Mesenchymal stem cell (in vitro differentiated cells and primary cell): ENCODE measurements at regions not wholly inside any gene's neighbourhood (a gene's known extent, or its start where the extent isn't known, plus 50 kb on each side); places are given as distances from the start of the nearest gene placed in this dataset.

Source experiments
- DNase-seq: peaks from one replicate; pipeline ENCODE4 v3.0.0-alpha.2; 2013
- H2AFZ ChIP-seq: one replicate; pipeline ENCODE4 v1.6.1; 2013; ENCODE audit warnings: low read depth, mild to moderate bottlenecking, control low read depth, inconsistent platforms, low read length, moderate library complexity
- H2AK5ac ChIP-seq: 2 replicates; pipeline ENCODE4 v1.6.1; 2013; ENCODE audit warnings: low read length, moderate library complexity, mild to moderate bottlenecking, inconsistent platforms; ENCODE audit not compliant: severe bottlenecking
- H2BK120ac ChIP-seq: one replicate; pipeline ENCODE4 v1.6.1; 2013; ENCODE audit warnings: low read depth, mild to moderate bottlenecking, inconsistent platforms, low read length, moderate library complexity
- H2BK12ac ChIP-seq, 2 experiments: one replicate each; pipeline ENCODE4 v1.6.1; 2013; ENCODE audit warnings: inconsistent platforms in 2 of 2, low read length in 2 of 2, mild to moderate bottlenecking in 2 of 2, moderate library complexity in 2 of 2, control low read depth in 1 of 2
- H2BK15ac ChIP-seq: one replicate; pipeline ENCODE4 v1.6.1; 2013; ENCODE audit warnings: mild to moderate bottlenecking, low read depth, inconsistent platforms; ENCODE audit not compliant: poor library complexity, severe bottlenecking
- H2BK5ac ChIP-seq: 2 replicates; pipeline ENCODE4 v1.6.1; 2013; ENCODE audit warnings: low read depth, mild to moderate bottlenecking, low read length, control low read depth, inconsistent platforms; ENCODE audit not compliant: poor library complexity, severe bottlenecking
- H3K14ac ChIP-seq, 2 experiments: one replicate each; pipeline ENCODE4 v1.6.1; 2013; ENCODE audit warnings: inconsistent platforms in 2 of 2, low read length in 2 of 2, control low read depth in 1 of 2, mild to moderate bottlenecking in 1 of 2, moderate library complexity in 1 of 2
- H3K18ac ChIP-seq, 2 experiments: one replicate each; pipeline ENCODE4 v1.6.1; 2013; ENCODE audit warnings: inconsistent platforms in 2 of 2, low read length in 2 of 2, control low read depth in 1 of 2, low read depth in 1 of 2, mild to moderate bottlenecking in 1 of 2
- H3K23ac ChIP-seq, 2 experiments: one replicate each; pipeline ENCODE4 v1.6.1; 2013; ENCODE audit warnings: inconsistent platforms in 2 of 2, low read length in 2 of 2, mild to moderate bottlenecking in 2 of 2, moderate library complexity in 2 of 2, control low read depth in 1 of 2
- H3K27ac ChIP-seq: 2 replicates; pipeline ENCODE4 v1.5.1; 2013; ENCODE audit warnings: mild to moderate bottlenecking, moderate library complexity, low read length, control low read depth, inconsistent platforms; ENCODE audit not compliant: poor library complexity, severe bottlenecking
- H3K27me3 ChIP-seq, 2 experiments: 2 replicates each; pipeline versions ENCODE4 v1.6.1 to v1.7.0; 2013; ENCODE audit warnings: low read length in 2 of 2, mild to moderate bottlenecking in 2 of 2, moderate library complexity in 2 of 2, control low read depth in 1 of 2, inconsistent platforms in 1 of 2; ENCODE audit not compliant: control insufficient read depth in 1 of 2, insufficient read depth in 1 of 2
- H3K36me3 ChIP-seq, 2 experiments: 2 replicates each; pipeline versions ENCODE4 v1.6.1 to v1.7.0; 2013; ENCODE audit warnings: low read length in 2 of 2, control low read depth in 1 of 2, inconsistent platforms in 1 of 2, low read depth in 1 of 2, mild to moderate bottlenecking in 1 of 2; ENCODE audit not compliant: insufficient read depth in 2 of 2, control insufficient read depth in 1 of 2
- H3K4ac ChIP-seq, 2 experiments: one replicate each; pipeline ENCODE4 v1.6.1; 2013; ENCODE audit warnings: inconsistent platforms in 2 of 2, low read length in 2 of 2, mild to moderate bottlenecking in 2 of 2, moderate library complexity in 2 of 2, control low read depth in 1 of 2, low read depth in 1 of 2
- H3K4me1 ChIP-seq: 2 replicates; pipeline ENCODE4 v1.6.1; 2013; ENCODE audit warnings: low read depth, low read length, control low read depth; ENCODE audit not compliant: control insufficient read depth, insufficient read depth
- H3K4me2 ChIP-seq: 2 replicates; pipeline ENCODE4 v1.6.1; 2013; ENCODE audit warnings: low read length, mild to moderate bottlenecking, inconsistent platforms; ENCODE audit not compliant: poor library complexity, severe bottlenecking
- H3K4me3 ChIP-seq, 2 experiments: 2 replicates each; pipeline versions ENCODE4 v1.5.1 to v1.7.0; 2013; ENCODE audit warnings: low read length in 2 of 2, mild to moderate bottlenecking in 2 of 2, control low read depth in 1 of 2, low read depth in 1 of 2; ENCODE audit not compliant: insufficient read depth in 1 of 2
- H3K79me1 ChIP-seq: replicated peaks from 2 replicates; pipeline ENCODE4 v1.6.1; 2013; ENCODE audit warnings: mild to moderate bottlenecking, control low read depth, low read length, inconsistent platforms; ENCODE audit not compliant: poor library complexity, severe bottlenecking
- H3K9ac ChIP-seq: 2 replicates; pipeline ENCODE4 v1.7.0; 2013; ENCODE audit warnings: mild to moderate bottlenecking, low read length, moderate library complexity
- H3K9me3 ChIP-seq: 2 replicates; pipeline ENCODE4 v1.7.0; 2013; ENCODE audit warnings: mild to moderate bottlenecking, low read length; ENCODE audit not compliant: control insufficient read depth
- H4K8ac ChIP-seq: one replicate; pipeline ENCODE4 v1.6.1; 2013; ENCODE audit warnings: inconsistent platforms, mild to moderate bottlenecking, low read length, moderate library complexity
- H4K91ac ChIP-seq: one replicate; pipeline ENCODE4 v1.6.1; 2013; ENCODE audit warnings: mild to moderate bottlenecking, low read length, inconsistent platforms
- WGBS: methylation state at CpG from one replicate; pipeline ENCODE4 v1.1.7; 2013; ENCODE audit warnings: mixed read lengths; 5-methylcytosine and 5-hydroxymethylcytosine counted together

DNA sequence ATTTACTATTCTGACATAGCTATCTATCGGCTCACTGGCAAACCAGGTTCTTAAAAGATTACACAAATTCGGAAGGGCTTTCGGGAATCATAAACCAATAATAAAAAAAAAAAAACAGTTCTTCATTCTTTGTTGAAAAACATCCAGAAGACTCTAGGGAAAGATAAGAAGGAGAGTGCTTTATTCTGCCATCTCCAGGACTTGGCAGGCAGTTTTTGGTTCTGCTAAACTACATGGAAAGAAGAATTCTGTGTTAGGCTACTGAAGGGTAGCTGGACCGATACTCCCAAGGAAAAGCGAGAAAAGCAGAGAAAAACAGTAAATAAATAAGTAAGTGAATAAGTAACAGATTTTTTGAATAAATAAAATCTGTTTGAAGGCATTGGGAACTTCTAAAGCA lies 423.5 kb upstream of the KLF6 start:
- H2AK5ac ChIP-seq: no peak overlapping the region
- H2BK5ac ChIP-seq: no peak overlapping the region
- no peak for DNase-seq
- no peak overlapping the region for H3K23ac ChIP-seq
- H3K18ac ChIP-seq: no peak overlapping the region
- H3K9me3 ChIP-seq: no peaks in the 10 kb centered on the region
- no peak overlapping the region for H2BK120ac ChIP-seq
- no peak overlapping the region for H2BK15ac ChIP-seq
- H3K27me3 ChIP-seq: no peaks in the 10 kb centered on the region
- no peak overlapping the region for H4K91ac ChIP-seq
- H3K14ac ChIP-seq: no peak overlapping the region
- H4K8ac ChIP-seq: no peak overlapping the region
- no peak overlapping the region for H3K4ac ChIP-seq
- no peaks in the 10 kb centered on the region for H3K36me3 ChIP-seq
- 99% methylated on average over 3 of the region's 5 CpGs for WGBS
- no peak overlapping the region for H2BK12ac ChIP-seq
- H3K4me3 ChIP-seq: no peak overlapping the region
- no peak overlapping the region for H3K27ac ChIP-seq
- H2AFZ ChIP-seq: no peak overlapping the region
- H3K79me1 ChIP-seq: no peaks in the 10 kb centered on the region
- H3K4me2 ChIP-seq: no peak overlapping the region
- H3K4me1 ChIP-seq: no peaks in the 10 kb centered on the region
- H3K9ac ChIP-seq: peak overlapping the region; percentile 53

DNA sequence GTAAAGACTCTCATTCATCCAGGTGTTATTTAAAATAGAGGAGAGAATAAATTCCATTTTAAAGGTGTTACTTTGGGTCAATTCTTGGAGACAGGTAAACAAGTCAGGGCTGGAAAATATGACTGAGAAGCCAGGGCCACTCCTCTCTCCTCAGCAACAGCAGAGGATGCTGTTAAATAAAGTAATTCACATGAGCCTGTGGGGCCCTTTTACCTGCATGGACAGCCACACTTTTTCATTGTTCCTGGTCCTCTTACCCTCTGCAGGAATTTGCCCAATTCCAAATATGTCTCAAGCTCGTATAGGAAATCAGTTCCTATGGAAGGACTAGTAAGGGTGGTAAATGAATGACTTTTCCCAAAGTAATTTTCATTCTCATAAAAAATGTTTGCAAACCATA lies 420.1 kb upstream of the KLF6 start:
- Histone ChIP-seq H2BK120ac (no peak overlapping the region), H2BK5ac (no peak overlapping the region), H3K4me1 (no peaks in the 10 kb centered on the region), H2BK12ac (no peak overlapping the region), H3K9ac (no peak overlapping the region), H3K9me3 (no peaks in the 10 kb centered on the region), H3K79me1 (no peaks in the 10 kb centered on the region), H4K91ac (no peak overlapping the region), H2AK5ac (no peak overlapping the region), H2AFZ (no peak overlapping the region), H3K36me3 (no peaks in the 10 kb centered on the region), H4K8ac (no peak overlapping the region), H3K4me2 (no peak overlapping the region), H3K4me3 (no peak overlapping the region), H3K14ac (no peak overlapping the region), H3K27me3 (no peaks in the 10 kb centered on the region), H3K23ac (no peak overlapping the region), H2BK15ac (no peak overlapping the region), H3K4ac (no peak overlapping the region), H3K27ac (no peak overlapping the region), H3K18ac (no peak overlapping the region)
- DNase-seq: no peak
- no CpG with 5 or more reads among the region's 1 CpG for WGBS

- no peak overlapping the region for H3K27ac ChIP-seq
- no peak overlapping the region for H3K4ac ChIP-seq
- no peak overlapping the region for H2BK12ac ChIP-seq
- H3K14ac ChIP-seq: no peak overlapping the region
- H3K4me2 ChIP-seq: no peak overlapping the region
- H3K36me3 ChIP-seq: no peaks in the 10 kb centered on the region
- H3K18ac ChIP-seq: no peak overlapping the region
- no peak for DNase-seq
- no peak overlapping the region for H2AK5ac ChIP-seq
- WGBS: 91% methylated on average over 1 of the region's 1 CpG
- H2BK5ac ChIP-seq: no peak overlapping the region
- H3K4me1 ChIP-seq: no peaks in the 10 kb centered on the region
- H2AFZ ChIP-seq: no peak overlapping the region
- no peak overlapping the region for H4K8ac ChIP-seq
- H3K4me3 ChIP-seq: no peak overlapping the region
- no peak overlapping the region for H2BK15ac ChIP-seq
- H3K27me3 ChIP-seq: no peaks in the 10 kb centered on the region
- no peak overlapping the region for H3K9ac ChIP-seq
- no peak overlapping the region for H2BK120ac ChIP-seq
- H3K23ac ChIP-seq: no peak overlapping the region
- no peaks in the 10 kb centered on the region for H3K79me1 ChIP-seq
- no peaks in the 10 kb centered on the region for H3K9me3 ChIP-seq
- H4K91ac ChIP-seq: no peak overlapping the region
These were observed 417.9 kb upstream of the KLF6 start for GRCh38 chr10:4202938-4203337.

GRCh38 chr10:4201866-4202825 lies 417.1 kb upstream of the KLF6 start:
- Histone ChIP-seq H3K27me3 (no peaks in the 10 kb centered on the region), H2BK5ac (no peak overlapping the region), H2BK120ac (no peak overlapping the region), H4K8ac (no peak overlapping the region), H2BK15ac (no peak overlapping the region), H3K4me3 (no peak overlapping the region), H3K4me1 (no peaks in the 10 kb centered on the region), H3K18ac (no peak overlapping the region), H3K23ac (no peak overlapping the region), H3K9ac (no peak overlapping the region), H2AK5ac (no peak overlapping the region), H3K27ac (no peak overlapping the region), H3K14ac (no peak overlapping the region), H2BK12ac (no peak overlapping the region), H3K4ac (no peak overlapping the region), H3K36me3 (no peaks in the 10 kb centered on the region), H2AFZ (no peak overlapping the region), H3K9me3 (no peaks in the 10 kb centered on the region), H3K4me2 (no peak overlapping the region), H4K91ac (no peak overlapping the region), H3K79me1 (no peaks in the 10 kb centered on the region)
- no peak for DNase-seq
- WGBS: 91% methylated on average over 14 of the region's 14 CpGs
